HEK293 (cell line): ENCODE measurements at regions not wholly inside any gene's neighbourhood (a gene's known extent, or its start where the extent isn't known, plus 50 kb on each side); places are given as distances from the start of the nearest gene placed in this dataset.
"Not testable (repeated sequence)": the region's sequence is repeated elsewhere in the genome, so short reads cannot be mapped to it uniquely, and the experiment has no call there.

Source experiments
- CTCF ChIA-PET: fragments of 350-600 bp; formaldehyde crosslinking; extraction: SDS; loops from one replicate; lab custom pipeline; 2021; ENCODE audit warnings: antibody characterized with exemption; lab: Yijun Ruan, JAX
- POLR2A ChIA-PET: fragments of 300-600 bp; formaldehyde crosslinking; extraction: SDS; loops from one replicate; lab custom pipeline; 2020; ENCODE audit warnings: antibody characterized with exemption, inconsistent platforms; lab: Yijun Ruan, JAX
- H3K27ac ChIP-seq: fragments of 200-500 bp; sonication (Bioruptor generic); 2 replicates; pipeline ENCODE4 v1.5.1; 2014; ENCODE audit warnings: low read depth, low read length, control low read depth, inconsistent platforms; ENCODE audit errors: extremely low read depth
- H3K36me3 ChIP-seq, 2 experiments: fragments of 200-500 bp in 1 of 2; sonication (Bioruptor generic) in 1 of 2; 1 replicate in 1 of 2; 2 replicates in 1 of 2; pipeline ENCODE4 v1.5.1; 2014 to 2017; ENCODE audit warnings: inconsistent platforms in 2 of 2, low read length in 2 of 2; ENCODE audit not compliant: control insufficient read depth in 2 of 2, insufficient read depth in 1 of 2
- H3K4me1 ChIP-seq: fragments of 200-500 bp; sonication (Bioruptor generic); 2 replicates; pipeline ENCODE4 v1.5.1; 2014; ENCODE audit warnings: mild to moderate bottlenecking, low read length, inconsistent platforms; ENCODE audit not compliant: control insufficient read depth, insufficient read depth
- H3K4me3 ChIP-seq: 2 replicates; pipeline ENCODE4 v1.5.1; 2011; ENCODE audit warnings: low read depth, mild to moderate bottlenecking, control low read depth, low read length, moderate library complexity
- H3K9me3 ChIP-seq: fragments of 200-500 bp; sonication (Bioruptor generic); 2 replicates; pipeline ENCODE4 v1.5.1; 2014; ENCODE audit warnings: low read depth, low read length, inconsistent platforms; ENCODE audit not compliant: control insufficient read depth, insufficient read depth
- BCL11A ChIP-seq: fragments of 450-650 bp; formaldehyde crosslinking; IDR thresholded peaks from 2 replicates; pipeline ENCODE4 v1.5.1; 2016; ENCODE audit warnings: low read depth, missing biosample characterization, missing genetic modification characterization
- CTCF ChIP-seq: fragments of 450-650 bp; formaldehyde crosslinking; IDR thresholded peaks from 2 replicates; pipeline ENCODE4 v1.5.1; 2016; ENCODE audit warnings: missing biosample characterization, missing genetic modification characterization
- IKZF3 ChIP-seq: fragments of 450-650 bp; IDR thresholded peaks from 2 replicates; pipeline ENCODE4 v1.5.0; 2018; ENCODE audit warnings: missing biosample characterization, mild to moderate bottlenecking, missing genetic modification characterization, moderate library complexity
- MZF1 ChIP-seq: fragments of 450-650 bp; formaldehyde crosslinking; IDR thresholded peaks from 2 replicates; pipeline ENCODE4 v1.5.1; 2017; ENCODE audit warnings: missing biosample characterization, missing genetic modification characterization, borderline replicate concordance
- REPIN1 ChIP-seq: fragments of 450-650 bp; formaldehyde crosslinking; IDR thresholded peaks from 2 replicates; pipeline ENCODE4 v1.5.1; 2017; ENCODE audit warnings: missing biosample characterization, missing genetic modification characterization, low read depth
- SCRT2 ChIP-seq: fragments of 450-650 bp; formaldehyde crosslinking; IDR thresholded peaks from 2 replicates; pipeline ENCODE4 v1.5.1; 2016; ENCODE audit warnings: missing biosample characterization, missing genetic modification characterization
- SP2 ChIP-seq: fragments of 450-650 bp; formaldehyde crosslinking; IDR thresholded peaks from 2 replicates; pipeline ENCODE4 v1.5.1; 2016; ENCODE audit warnings: missing biosample characterization, missing genetic modification characterization
- TCF7L2 ChIP-seq: IDR thresholded peaks from 2 replicates; pipeline ENCODE4 v1.6.1; 2011; ENCODE audit warnings: low read depth, mild to moderate bottlenecking, inconsistent platforms, low read length, moderate library complexity, borderline replicate concordance
- TRIM28 ChIP-seq: IDR thresholded peaks from 2 replicates; pipeline ENCODE4 v1.6.1; 2011; ENCODE audit warnings: low read length, control low read depth, borderline replicate concordance
- ZBTB17 ChIP-seq: fragments of 450-650 bp; formaldehyde crosslinking; IDR thresholded peaks from 2 replicates; pipeline ENCODE4 v1.5.1; 2016; ENCODE audit warnings: missing biosample characterization, missing genetic modification characterization
- ZBTB21 ChIP-seq: fragments of 450-650 bp; formaldehyde crosslinking; IDR thresholded peaks from 2 replicates; pipeline ENCODE4 v1.5.1; 2017; ENCODE audit warnings: missing biosample characterization, missing genetic modification characterization
- ZBTB26 ChIP-seq: fragments of 450-650 bp; formaldehyde crosslinking; optimal IDR thresholded peaks from 2 replicates; pipeline ENCODE3; 2016; ENCODE audit warnings: missing biosample characterization, mild to moderate bottlenecking, missing genetic modification characterization
- ZFP69B ChIP-seq: fragments of 450-650 bp; formaldehyde crosslinking; IDR thresholded peaks from 2 replicates; pipeline ENCODE4 v1.5.1; 2016; ENCODE audit warnings: missing biosample characterization, missing genetic modification characterization
- ZNF133 ChIP-seq: fragments of 450-650 bp; formaldehyde crosslinking; IDR thresholded peaks from 2 replicates; pipeline ENCODE4 v1.5.1; 2016; ENCODE audit warnings: missing biosample characterization, missing genetic modification characterization
- ZNF146 ChIP-seq: fragments of 450-650 bp; formaldehyde crosslinking; IDR thresholded peaks from 2 replicates; pipeline ENCODE4 v1.5.1; 2016; ENCODE audit warnings: missing biosample characterization, missing genetic modification characterization
- ZNF157 ChIP-seq: fragments of 450-650 bp; formaldehyde crosslinking; IDR thresholded peaks from 2 replicates; pipeline ENCODE4 v1.5.1; 2016; ENCODE audit warnings: missing biosample characterization, missing genetic modification characterization
- ZNF248 ChIP-seq: fragments of 450-650 bp; formaldehyde crosslinking; IDR thresholded peaks from 2 replicates; pipeline ENCODE4 v1.5.1; 2017; ENCODE audit warnings: missing biosample characterization, missing genetic modification characterization
- ZNF266 ChIP-seq: fragments of 450-650 bp; formaldehyde crosslinking; IDR thresholded peaks from 2 replicates; pipeline ENCODE4 v1.5.1; 2016; ENCODE audit warnings: missing biosample characterization, missing genetic modification characterization, low read depth
- ZNF302 ChIP-seq: fragments of 450-650 bp; formaldehyde crosslinking; IDR thresholded peaks from 2 replicates; pipeline ENCODE4 v1.5.1; 2016; ENCODE audit warnings: missing biosample characterization, missing genetic modification characterization, low read depth
- ZNF341 ChIP-seq: fragments of 450-650 bp; formaldehyde crosslinking; IDR thresholded peaks from 2 replicates; pipeline ENCODE4; 2016; ENCODE audit warnings: low read depth, missing biosample characterization, missing genetic modification characterization
- ZNF510 ChIP-seq: fragments of 450-650 bp; formaldehyde crosslinking; IDR thresholded peaks from 2 replicates; pipeline ENCODE4 v1.5.1; 2018; ENCODE audit warnings: mild to moderate bottlenecking, missing genetic modification characterization, missing biosample characterization; ENCODE audit not compliant: insufficient replicate concordance
- ZNF529 ChIP-seq: fragments of 450-650 bp; formaldehyde crosslinking; IDR thresholded peaks from 2 replicates; pipeline ENCODE4 v1.5.1; 2017; ENCODE audit warnings: missing genetic modification characterization, missing biosample characterization; ENCODE audit not compliant: insufficient replicate concordance
- ZNF548 ChIP-seq: fragments of 450-650 bp; formaldehyde crosslinking; IDR thresholded peaks from 2 replicates; pipeline ENCODE4 v1.5.1; 2016; ENCODE audit warnings: missing biosample characterization, missing genetic modification characterization
- ZNF600 ChIP-seq: fragments of 450-650 bp; formaldehyde crosslinking; IDR thresholded peaks from 2 replicates; pipeline ENCODE4 v1.5.1; 2016; ENCODE audit warnings: missing biosample characterization, missing genetic modification characterization
- ZNF645 ChIP-seq: fragments of 450-650 bp; formaldehyde crosslinking; IDR thresholded peaks from 2 replicates; pipeline ENCODE4; 2016; ENCODE audit warnings: missing biosample characterization, missing genetic modification characterization
- ZNF654 ChIP-seq: fragments of 450-650 bp; formaldehyde crosslinking; IDR thresholded peaks from 2 replicates; pipeline ENCODE4 v1.5.1; 2016; ENCODE audit warnings: low read depth, missing biosample characterization, missing genetic modification characterization
- ZNF747 ChIP-seq: fragments of 450-650 bp; formaldehyde crosslinking; IDR thresholded peaks from 2 replicates; pipeline ENCODE4 v1.5.1; 2016; ENCODE audit warnings: missing biosample characterization, missing genetic modification characterization
- ZNF791 ChIP-seq: fragments of 450-650 bp; formaldehyde crosslinking; IDR thresholded peaks from 2 replicates; pipeline ENCODE4 v1.5.1; 2016; ENCODE audit warnings: missing biosample characterization, missing genetic modification characterization
- ZNF830 ChIP-seq: fragments of 450-650 bp; IDR thresholded peaks from 2 replicates; pipeline ENCODE4 v1.5.0; 2018; ENCODE audit warnings: missing biosample characterization, missing genetic modification characterization, low read depth, mild to moderate bottlenecking, moderate library complexity

- POLR2A ChIA-PET: no interaction called here
- Histone ChIP-seq H3K9me3 (no peaks in the 10 kb centered on the region), H3K27ac (no peak overlapping the region), H3K36me3 (no peaks in the 10 kb centered on the region), H3K4me3 (no peak overlapping the region), H3K4me1 (no peaks in the 10 kb centered on the region)
- no peak for TF ChIP-seq ZNF529 (tag by site-specific recombination)
- no peak for TF ChIP-seq ZNF302 (tag by site-specific recombination)
- TF ChIP-seq ZNF654 (tag by site-specific recombination): no peak
- no peak for TF ChIP-seq ZNF157
- no peak for TF ChIP-seq REPIN1 (tag by site-specific recombination)
- no peak for TF ChIP-seq ZNF548 (tag by site-specific recombination)
- no peak for TF ChIP-seq ZNF266 (tag by site-specific recombination)
- TF ChIP-seq ZNF600 (tag by site-specific recombination): no peak
- no peak for TF ChIP-seq ZNF248
- TF ChIP-seq ZNF341 (tag by site-specific recombination): no peak
- TF ChIP-seq ZNF747 (tag by site-specific recombination): no peak
- CTCF ChIA-PET: no interaction called here
These were observed 106.0 kb downstream of the CDC7 start for GRCh38 chr1:91606546-91607078.

GRCh38 chr1:91607686-91608085, 107.0 kb downstream of the CDC7 start:
- CTCF ChIA-PET, POLR2A ChIA-PET: not testable (repeated sequence)
- TF ChIP-seq SCRT2 (tag by site-specific recombination) (peak; percentile 39; the same call in 1 of the 2 replicates), ZNF146 (tag by site-specific recombination) (peak; percentile 39; the same call in 1 of the 2 replicates)

GRCh38 chr1:91608876-91609275, 108.2 kb downstream of the CDC7 start:
- ChIA-PET POLR2A (no interaction called here), CTCF (interaction anchor here (0.6 kb wide), 1 partner anchor 403 kb away, joined by 3 read pairs; no protein-coding TSS in a partner anchor)
- no peak overlapping the region for H3K4me3 ChIP-seq
- H3K9me3 ChIP-seq: no peaks in the 10 kb centered on the region
- H3K36me3 ChIP-seq: no peaks in the 10 kb centered on the region
- TF ChIP-seq ZBTB21 (no peak), SP2 (tag by site-specific recombination) (no peak), BCL11A (tag by site-specific recombination) (no peak), ZNF248 (no peak), CTCF (no peak), ZNF645 (tag by site-specific recombination) (no peak), ZNF791 (tag by site-specific recombination) (no peak), IKZF3 (no peak), ZNF830 (tag by site-specific recombination) (no peak), ZNF133 (tag by site-specific recombination) (no peak), ZFP69B (tag by site-specific recombination) (no peak), ZBTB17 (tag by site-specific recombination) (no peak), ZNF510 (no peak), TCF7L2 (no peak), MZF1 (tag by site-specific recombination) (no peak), TRIM28 (no peak), ZBTB26 (tag by site-specific recombination) (no peak)
- TF ChIP-seq, all 188 proteins: peak for 0
- no peaks in the 10 kb centered on the region for H3K4me1 ChIP-seq
- no peak overlapping the region for H3K27ac ChIP-seq

More at GRCh38 chr1:91607686-91608085, 107.0 kb downstream of the CDC7 start:
- H3K36me3 ChIP-seq, H3K4me1 ChIP-seq, H3K4me3 ChIP-seq, H3K27ac ChIP-seq, H3K9me3 ChIP-seq: not testable (repeated sequence)
